WTC11 (cell line): ENCODE measurements at regions not wholly inside any gene's neighbourhood (a gene's known extent, or its start where the extent isn't known, plus 50 kb on each side); places are given as distances from the start of the nearest gene placed in this dataset.

Source experiments
- ATAC-seq: fragments of 200-7000 bp; cut with Tn5 transposase; 2 replicates; pipeline ENCODE4 v1.10.0; 2021; ENCODE audit warnings: mild to moderate bottlenecking, moderate library complexity
- CTCF ChIA-PET: fragments of 300-600 bp; sonication (Branson Sonifier 250); formaldehyde crosslinking; loops from one replicate; lab custom pipeline; 2021; ENCODE audit warnings: antibody characterized with exemption; lab: Charles Lee
- POLR2A ChIA-PET: fragments of 350-600 bp; sonication (Branson Sonifier 250); formaldehyde crosslinking; loops from one replicate; lab custom pipeline; 2021; ENCODE audit warnings: antibody characterized with exemption; lab: Charles Lee
- DNase-seq: peaks from one replicate; pipeline ENCODE4 v3.0.0; 2021; ENCODE audit warnings: low spot score
- H3K27ac Mint-ChIP-seq: 2 replicates; pipeline ENCODE4 v1.8.0; 2021; ENCODE audit warnings: mixed read lengths
- H3K27me3 Mint-ChIP-seq: 2 replicates; pipeline ENCODE4 v1.8.0; 2021; ENCODE audit warnings: low read depth, mild to moderate bottlenecking, moderate library complexity, mixed read lengths
- H3K36me3 Mint-ChIP-seq: 2 replicates; pipeline ENCODE4 v1.8.0; 2021; ENCODE audit warnings: mixed read lengths
- H3K4me1 Mint-ChIP-seq: 2 replicates; pipeline ENCODE4 v1.8.0; 2022; ENCODE audit warnings: mixed read lengths
- H3K4me3 Mint-ChIP-seq: 2 replicates; pipeline ENCODE4 v1.8.0; 2021; ENCODE audit warnings: mild to moderate bottlenecking, moderate library complexity, mixed read lengths
- H3K9me3 Mint-ChIP-seq: 2 replicates; pipeline ENCODE4 v1.8.0; 2021; ENCODE audit warnings: mixed read lengths
- AR ChIP-seq: fragments of 250-450 bp; sonication (Bioruptor Pico); IDR thresholded peaks from 2 replicates; pipeline ENCODE4 v1.9.0; 2021; ENCODE audit warnings: mild to moderate bottlenecking
- ARID4B ChIP-seq: sonication (generic); formaldehyde crosslinking; IDR thresholded peaks from 2 replicates; pipeline ENCODE4 v1.8.0; 2023; ENCODE audit warnings: missing genetic modification reagents, mild to moderate bottlenecking, borderline replicate concordance
- E2F4 ChIP-seq: sonication (generic); formaldehyde crosslinking; IDR thresholded peaks from 2 replicates; pipeline ENCODE4 v1.8.1; 2022; ENCODE audit warnings: low read depth, mild to moderate bottlenecking, moderate library complexity, missing genetic modification reagents, borderline replicate concordance
- FOXK1 ChIP-seq: sonication (generic); formaldehyde crosslinking; IDR thresholded peaks from 2 replicates; pipeline ENCODE4 v1.8.0; 2022; ENCODE audit warnings: mild to moderate bottlenecking, moderate library complexity, missing genetic modification reagents
- HMGA2 ChIP-seq: fragments of 250-450 bp; sonication (Bioruptor Pico); IDR thresholded peaks from 2 replicates; pipeline ENCODE4 v1.4.0; 2021; ENCODE audit warnings: mild to moderate bottlenecking, moderate library complexity
- HMGXB4 ChIP-seq: sonication (generic); formaldehyde crosslinking; IDR thresholded peaks from 2 replicates; pipeline ENCODE4 v1.8.1; 2023; ENCODE audit warnings: mild to moderate bottlenecking, moderate library complexity, missing genetic modification reagents
- IRF2 ChIP-seq: sonication (generic); formaldehyde crosslinking; IDR thresholded peaks from 2 replicates; pipeline ENCODE4 v1.8.0; 2022; ENCODE audit warnings: low read depth, missing genetic modification reagents, borderline replicate concordance
- MYBL2 ChIP-seq: sonication (generic); formaldehyde crosslinking; IDR thresholded peaks from 2 replicates; pipeline ENCODE4 v1.8.1; 2023; ENCODE audit warnings: mild to moderate bottlenecking, moderate library complexity, missing genetic modification reagents
- NFATC4 ChIP-seq: fragments of 250-450 bp; sonication (Bioruptor Pico); IDR thresholded peaks from 2 replicates; pipeline ENCODE4 v1.9.0; 2021; ENCODE audit warnings: mild to moderate bottlenecking
- NFYB ChIP-seq: sonication (generic); formaldehyde crosslinking; conservative IDR thresholded peaks from 2 replicates; pipeline ENCODE4 v1.8.0; 2022; ENCODE audit warnings: low read depth, missing genetic modification reagents
- NR1H2 ChIP-seq: sonication (generic); formaldehyde crosslinking; IDR thresholded peaks from 2 replicates; pipeline ENCODE4 v1.9.0; 2021; ENCODE audit warnings: mild to moderate bottlenecking, moderate library complexity, missing genetic modification reagents
- OVOL2 ChIP-seq: fragments of 250-450 bp; sonication (Bioruptor Pico); IDR thresholded peaks from 2 replicates; pipeline ENCODE4 v1.9.0; 2021; ENCODE audit warnings: mild to moderate bottlenecking, borderline replicate concordance
- STAT6 ChIP-seq: sonication (generic); formaldehyde crosslinking; conservative IDR thresholded peaks from 2 replicates; pipeline ENCODE4 v1.8.1; 2023; ENCODE audit warnings: mild to moderate bottlenecking, low read depth, missing genetic modification reagents, moderate library complexity
- TEAD1 ChIP-seq: sonication (generic); formaldehyde crosslinking; IDR thresholded peaks from 2 replicates; pipeline ENCODE4 v1.8.0; 2022; ENCODE audit warnings: mild to moderate bottlenecking, missing genetic modification reagents
- ZMAT4 ChIP-seq: fragments of 250-450 bp; sonication (Bioruptor Pico); IDR thresholded peaks from 2 replicates; pipeline ENCODE4 v1.9.0; 2021; ENCODE audit warnings: mild to moderate bottlenecking
- ZNF121 ChIP-seq: sonication (generic); formaldehyde crosslinking; IDR thresholded peaks from 2 replicates; pipeline ENCODE4 v1.8.0; 2023; ENCODE audit warnings: missing genetic modification reagents
- ZNF423 ChIP-seq: fragments of 250-450 bp; sonication (Bioruptor Pico); IDR thresholded peaks from 2 replicates; pipeline ENCODE4 v2.1.2; 2022; ENCODE audit warnings: mild to moderate bottlenecking, moderate library complexity
- ZNF512 ChIP-seq: sonication (generic); formaldehyde crosslinking; IDR thresholded peaks from 2 replicates; pipeline ENCODE4 v1.8.1; 2022; ENCODE audit warnings: missing genetic modification reagents, borderline replicate concordance

- TF ChIP-seq HMGXB4 (CRISPR knock-in tag) (no peak), ZNF423 (CRISPR knock-in tag) (no peak), HMGA2 (no peak), MYBL2 (CRISPR knock-in tag) (no peak), AR (no peak)
Measured at GRCh38 chr4:178599521-178599920, 1157.3 kb upstream of the AGA start (continued).

- ATAC-seq (no peak), DNase-seq (no peak)
- TF ChIP-seq STAT6 (no peak), FOXK1 (no peak), IRF2 (no peak), NFATC4 (CRISPR knock-in tag) (no peak), ARID4B (CRISPR knock-in tag) (no peak), TEAD1 (CRISPR knock-in tag) (no peak), ZNF121 (CRISPR knock-in tag) (no peak), ZNF512 (CRISPR knock-in tag) (no peak), ZMAT4 (CRISPR knock-in tag) (no peak), E2F4 (CRISPR knock-in tag) (no peak), NR1H2 (CRISPR knock-in tag) (no peak), AR (no peak), OVOL2 (CRISPR knock-in tag) (no peak), NFYB (CRISPR knock-in tag) (no peak)
- H3K4me1 Mint-ChIP-seq = no peaks in the 10 kb centered on the region
- ChIA-PET POLR2A (no interaction called here), CTCF (no interaction called here)
- no peaks in the 10 kb centered on the region for H3K27me3 Mint-ChIP-seq
- H3K36me3 Mint-ChIP-seq = peaks cover 11% of the 10 kb centered on the region; the same call in 1 of the 2 replicates
- no peak overlapping the region for H3K27ac Mint-ChIP-seq
- H3K9me3 Mint-ChIP-seq = peaks cover 17% of the 10 kb centered on the region
- H3K4me3 Mint-ChIP-seq = no peak overlapping the region
Measured at GRCh38 chr4:178602833-178603232, 1160.6 kb upstream of the AGA start.
